ENCODE measurements at regions not wholly inside any gene's neighbourhood (a gene's known extent, or its start where the extent isn't known, plus 50 kb on each side); places are given as distances from the start of the nearest gene placed in this dataset.

GRCh38 chr4:108272986-108273385 lies 104.3 kb upstream of the LEF1 start:
- TF ChIP-seq CTCF (IDR thresholded peaks at IDR 0.05), result no peak
- no peak for TF ChIP-seq POLR2A (IDR thresholded peaks at IDR 0.05)

Data from testis (tissue), 2 donors.